Spleen (tissue), 11 donors: ENCODE measurements at regions not wholly inside any gene's neighbourhood (a gene's known extent, or its start where the extent isn't known, plus 50 kb on each side); places are given as distances from the start of the nearest gene placed in this dataset.
A peak's percentile ranks its signal among the peaks of the same experiment; 100 is the strongest.

Source experiments
- DNase-seq: peaks from one replicate; pipeline ENCODE4 v3.0.0-alpha.2; 2020
- H3K27ac ChIP-seq, 8 donors: fragments of 200-600 bp; sonication (generic) in 7 of 8; 1 replicate in 4 of 8; 2 replicates in 4 of 8; pipeline versions ENCODE4 v1.5.0 to v1.8.0; 2016 to 2021; ENCODE audit warnings: inconsistent platforms in 4 of 8, mild to moderate bottlenecking in 4 of 8, moderate library complexity in 1 of 8
- H3K27me3 ChIP-seq, 7 donors: fragments of 200-600 bp; sonication (generic) in 6 of 7; replicated peaks in 1 of 7; 1 replicate in 4 of 7; 2 replicates in 3 of 7; pipeline versions ENCODE4 v1.5.0 to v1.8.0; 2016 to 2021; ENCODE audit warnings: inconsistent platforms in 3 of 7, mild to moderate bottlenecking in 1 of 7
- H3K36me3 ChIP-seq, 6 donors: fragments of 200-600 bp; sonication (generic) in 5 of 6; 1 replicate in 4 of 6; 2 replicates in 2 of 6; pipeline versions ENCODE4 v1.5.0 to v1.8.0; 2016 to 2021; ENCODE audit warnings: inconsistent platforms in 2 of 6
- H3K4me1 ChIP-seq, 6 donors: fragments of 200-600 bp; sonication (generic) in 5 of 6; 1 replicate in 3 of 6; 2 replicates in 3 of 6; pipeline versions ENCODE4 v1.5.0 to v1.8.0; 2016 to 2021; ENCODE audit warnings: inconsistent platforms in 3 of 6
- H3K4me3 ChIP-seq, 8 donors: fragments of 200-600 bp; sonication (generic) in 7 of 8; 1 replicate in 4 of 8; 2 replicates in 4 of 8; pipeline versions ENCODE4 v1.5.0 to v1.8.0; 2016 to 2021; ENCODE audit warnings: inconsistent platforms in 4 of 8, mild to moderate bottlenecking in 4 of 8, moderate library complexity in 2 of 8
- H3K9me3 ChIP-seq, 8 donors: fragments of 200-600 bp; sonication (generic) in 7 of 8; 1 replicate in 4 of 8; 2 replicates in 4 of 8; pipeline versions ENCODE4 v1.5.0 to v1.8.0; 2016 to 2021; ENCODE audit warnings: inconsistent platforms in 4 of 8
- CTCF ChIP-seq, 11 experiments: fragments of 200-600 bp in 7 of 11; fragments of 450-650 bp in 4 of 11; sonication (generic) in 4 of 11; IDR thresholded peaks in 8 of 11; conservative IDR thresholded peaks in 3 of 11; 1 replicate in 7 of 11; 2 replicates in 4 of 11; pipeline versions ENCODE4 v1.4.0 to v1.8.0; 2016 to 2021; ENCODE audit warnings: antibody characterized with exemption in 11 of 11, inconsistent platforms in 4 of 11, mild to moderate bottlenecking in 1 of 11
- POLR2A ChIP-seq, 3 donors: fragments of 450-650 bp; IDR thresholded peaks; one replicate each; pipeline ENCODE4 v1.5.1; 2017; ENCODE audit warnings: antibody characterized with exemption in 3 of 3, mild to moderate bottlenecking in 1 of 3
- POLR2AphosphoS5 ChIP-seq, 3 donors: sonication (generic); formaldehyde crosslinking; IDR thresholded peaks; one replicate each; pipeline ENCODE4 v1.5.1; 2017; ENCODE audit warnings: antibody characterized with exemption in 3 of 3
- WGBS, 5 donors: extraction: QIAGEN DNeasy Blood & Tissue Kit in 3 of 5; methylation state at CpG; one replicate each; pipeline versions ENCODE4 v1.1.5 to v1.1.7; 2013 to 2018; 5-methylcytosine and 5-hydroxymethylcytosine counted together
- intact Hi-C: fragments of 100-400 bp; cut with DNase I; formaldehyde crosslinking; loops from one replicate; pipeline ENCODE4 v1.15.0; 2023; ENCODE audit warnings: low total_unique reads
- donor health status: healthy with polysubstance abuse.
- donor health status: DM: no; HTN: no; CAD: no; lungs with moderate emphysema.
- donor health status: DM: no; HTN: no; CAD: no.
- donor health status: Bipolar disorder and iron deficiency.
- donor health status: healthy.
- donor health status: DM: no; HTN: no; CAD: no.
- donor health status: DM: yes; HTN: yes; CAD: no.

DNA sequence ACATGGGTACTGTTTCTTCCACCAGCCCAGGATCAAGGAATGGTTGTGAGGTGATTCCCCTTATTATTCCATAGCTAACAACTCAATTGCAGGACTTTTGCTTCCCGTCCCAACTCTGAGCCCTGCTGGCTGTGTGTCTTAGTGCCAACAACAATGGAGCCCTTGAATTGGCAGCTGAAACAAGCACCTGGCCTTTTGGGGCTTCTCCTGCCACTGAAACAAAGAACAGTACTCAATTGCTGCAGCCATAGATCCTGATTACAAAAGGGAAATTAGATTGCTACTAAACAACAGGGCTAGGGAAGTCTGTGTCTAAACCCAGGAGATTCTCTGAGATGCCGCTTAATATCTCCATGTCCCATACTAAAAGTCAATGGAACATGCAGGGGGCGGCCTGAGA lies 61.3 kb upstream of the CARMIL1 start:
- Histone ChIP-seq H3K9me3 (peaks cover 0 to 3% (median 0%) of the 10 kb centered on the region in 8 donors), H3K27ac (no peak overlapping the region), H3K36me3 (no peaks in the 10 kb centered on the region), H3K4me3 (no peak overlapping the region), H3K27me3 (no peaks in the 10 kb centered on the region), H3K4me1 (peaks cover 0 to under 1% (median 0%) of the 10 kb centered on the region in 6 donors)
- DNase-seq, result no peak
- intact Hi-C loops, result no loop called here
- no peak for TF ChIP-seq CTCF (IDR thresholded peaks at IDR 0.05 in 8 of 11, conservative IDR thresholded peaks at IDR 0.05 in 3 of 11)
- TF ChIP-seq POLR2A (IDR thresholded peaks at IDR 0.05), result no peak
- no peak for TF ChIP-seq POLR2AphosphoS5 (IDR thresholded peaks at IDR 0.05)
- WGBS, 5 donors, result 73 to 100% (median 91%) methylated on average over 3 of the region's 3 CpGs

DNA sequence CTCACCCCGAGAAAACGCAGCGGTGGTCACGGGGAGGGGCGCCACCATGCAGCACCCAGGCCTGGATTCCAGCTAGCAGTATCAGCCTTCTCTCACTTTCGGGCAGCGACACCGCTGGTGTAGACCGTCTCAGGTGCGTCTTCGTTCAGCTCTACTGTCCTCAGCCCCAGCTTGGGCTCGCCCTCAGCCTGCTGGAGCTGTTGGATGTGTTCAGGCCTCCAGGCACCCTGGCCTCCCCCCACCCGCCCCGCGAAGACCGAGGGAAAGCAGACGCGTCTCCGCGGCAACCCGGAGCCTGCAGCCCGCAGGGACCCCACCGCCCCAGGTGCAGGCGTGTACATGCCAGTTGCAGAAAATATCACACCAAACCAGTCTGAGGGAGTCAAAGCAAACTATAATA lies 60.8 kb upstream of the CARMIL1 start:
- 88 to 96% (median 92%) methylated on average over 22 to 24 of the region's 24 CpGs for WGBS, 5 donors
- peaks cover 2 to 5% (median 3%) of the 10 kb centered on the region in 6 donors for H3K4me1 ChIP-seq
- no peaks in the 10 kb centered on the region for H3K27me3 ChIP-seq
- TF ChIP-seq POLR2A (IDR thresholded peaks at IDR 0.05) (no peak), POLR2AphosphoS5 (IDR thresholded peaks at IDR 0.05) (no peak), CTCF (IDR thresholded peaks at IDR 0.05 in 8 of 11, conservative IDR thresholded peaks at IDR 0.05 in 3 of 11) (no peak)
- DNase-seq, result peak; percentile 60
- no peaks in the 10 kb centered on the region for H3K9me3 ChIP-seq
- no peak overlapping the region for H3K4me3 ChIP-seq
- intact Hi-C loops, result no loop called here
- no peaks in the 10 kb centered on the region for H3K36me3 ChIP-seq
- H3K27ac ChIP-seq, result no peak overlapping the region

DNA sequence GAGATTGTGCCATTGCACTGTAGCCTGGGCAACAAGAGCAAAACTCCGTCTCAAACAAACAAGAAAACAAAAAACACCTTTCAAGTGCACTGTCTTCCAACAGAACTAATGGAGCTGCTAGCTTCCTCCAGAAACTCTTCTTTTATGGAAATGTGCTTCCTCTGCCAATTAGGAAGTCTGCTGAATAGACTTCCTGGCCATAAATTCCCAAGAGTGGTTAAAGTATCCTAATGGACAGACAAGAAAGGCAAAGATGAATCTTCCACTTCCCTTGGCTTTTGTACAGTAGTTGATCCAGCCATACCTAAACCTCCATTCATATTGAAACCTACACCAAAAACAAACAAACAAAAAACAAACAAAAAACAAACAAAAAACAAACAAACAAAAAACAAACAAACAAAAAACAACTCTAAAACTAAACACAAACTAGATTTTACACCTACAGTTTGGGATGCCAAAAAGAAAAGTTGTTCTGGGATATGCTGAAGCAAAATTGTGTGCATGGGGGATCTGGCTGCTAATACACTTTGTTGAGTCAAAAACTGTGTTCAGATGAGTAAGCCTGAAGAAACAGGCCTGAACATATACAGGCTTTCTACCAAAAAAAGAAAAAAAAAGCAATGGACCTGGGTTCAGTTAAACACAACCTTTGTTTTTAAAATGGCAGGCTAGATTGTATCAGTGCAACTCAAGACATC lies 59.8 kb upstream of the CARMIL1 start:
- Histone ChIP-seq H3K4me3 (no peak overlapping the region), H3K4me1 (peaks cover 6 to 14% (median 9%) of the 10 kb centered on the region in 6 donors), H3K27me3 (peaks cover 0 to 8% (median 0%) of the 10 kb centered on the region in 7 donors), H3K36me3 (no peaks in the 10 kb centered on the region), H3K9me3 (no peaks in the 10 kb centered on the region), H3K27ac (no peak overlapping the region)
- DNase-seq, result no peak
- WGBS, 5 donors, result 0 to 52% (median 0%) methylated on average over 1 of the region's 1 CpG
- TF ChIP-seq POLR2A (IDR thresholded peaks at IDR 0.05) (no peak), POLR2AphosphoS5 (IDR thresholded peaks at IDR 0.05) (no peak)
- intact Hi-C loops, result no loop called here

DNA sequence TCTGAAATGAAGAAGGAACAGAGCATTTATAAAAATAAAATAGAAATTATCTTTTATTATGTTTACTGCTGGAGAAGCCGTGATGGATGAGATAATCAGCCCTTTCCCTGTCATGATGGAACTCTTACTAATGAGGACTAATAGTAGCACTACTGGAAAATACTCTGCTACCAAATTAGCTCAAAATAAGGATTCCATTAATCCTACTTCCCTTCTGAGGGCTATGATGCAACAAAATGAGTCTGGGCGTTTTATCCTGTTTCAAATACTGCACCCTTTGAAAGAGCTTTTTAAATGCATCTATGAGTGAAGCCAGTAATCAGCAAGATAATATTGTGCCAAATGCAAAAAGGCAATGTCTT lies 59.3 kb upstream of the CARMIL1 start:
- no peak overlapping the region for H3K4me3 ChIP-seq
- H3K4me1 ChIP-seq, result peaks cover 6 to 14% (median 9%) of the 10 kb centered on the region in 6 donors
- intact Hi-C loops, result loop anchor here (10.0 kb wide), 1 partner anchor 375 kb away; no protein-coding TSS in a partner anchor
- no peak for DNase-seq
- no peaks in the 10 kb centered on the region for H3K9me3 ChIP-seq
- H3K36me3 ChIP-seq, result no peaks in the 10 kb centered on the region
- H3K27ac ChIP-seq, result no peak overlapping the region
- no peak for TF ChIP-seq CTCF (IDR thresholded peaks at IDR 0.05 in 8 of 11, conservative IDR thresholded peaks at IDR 0.05 in 3 of 11)
- no peak for TF ChIP-seq POLR2AphosphoS5 (IDR thresholded peaks at IDR 0.05)
- WGBS, 5 donors, result 50 to 81% (median 63%) methylated on average over 2 of the region's 2 CpGs
- H3K27me3 ChIP-seq, result peaks cover 0 to 9% (median 0%) of the 10 kb centered on the region in 7 donors
